ENCODE measurements at regions not wholly inside any gene's neighbourhood (a gene's known extent, or its start where the extent isn't known, plus 50 kb on each side); places are given as distances from the start of the nearest gene placed in this dataset.
"Not testable (repeated sequence)": the region's sequence is repeated elsewhere in the genome, so short reads cannot be mapped to it uniquely, and the experiment has no call there.

DNA sequence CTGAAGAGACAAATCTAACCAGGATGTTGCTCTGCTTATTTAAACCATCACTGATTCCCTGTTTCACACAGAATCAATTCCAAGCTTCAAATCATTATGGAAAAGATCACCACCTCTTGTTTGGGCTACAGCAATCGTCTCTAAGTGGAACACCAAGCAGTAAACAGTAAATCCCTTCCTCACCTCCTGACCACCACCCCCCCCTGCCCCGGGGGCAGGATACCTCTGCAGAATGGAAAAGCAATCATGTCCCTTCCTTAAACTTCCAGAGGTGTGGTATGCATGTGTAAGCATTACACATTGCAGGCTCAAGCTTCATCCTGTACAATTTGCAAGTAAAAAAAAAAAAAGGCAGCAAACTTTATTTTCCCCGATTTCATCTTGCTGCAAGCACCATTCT is 373.8 kb downstream of the NPIPA8 start:
- no peak for DNase-seq (ENCODE audit: low read depth)
- Histone ChIP-seq H3K36me3 (ENCODE audit: control insufficient read depth, insufficient read depth, low read length) (no peaks in the 10 kb centered on the region), H3K27me3 (ENCODE audit: control insufficient read depth, insufficient read depth, low read length) (no peaks in the 10 kb centered on the region), H3K4me3 (ENCODE audit: low read depth, low read length) (no peak overlapping the region)
- TF ChIP-seq, protein P1, sequence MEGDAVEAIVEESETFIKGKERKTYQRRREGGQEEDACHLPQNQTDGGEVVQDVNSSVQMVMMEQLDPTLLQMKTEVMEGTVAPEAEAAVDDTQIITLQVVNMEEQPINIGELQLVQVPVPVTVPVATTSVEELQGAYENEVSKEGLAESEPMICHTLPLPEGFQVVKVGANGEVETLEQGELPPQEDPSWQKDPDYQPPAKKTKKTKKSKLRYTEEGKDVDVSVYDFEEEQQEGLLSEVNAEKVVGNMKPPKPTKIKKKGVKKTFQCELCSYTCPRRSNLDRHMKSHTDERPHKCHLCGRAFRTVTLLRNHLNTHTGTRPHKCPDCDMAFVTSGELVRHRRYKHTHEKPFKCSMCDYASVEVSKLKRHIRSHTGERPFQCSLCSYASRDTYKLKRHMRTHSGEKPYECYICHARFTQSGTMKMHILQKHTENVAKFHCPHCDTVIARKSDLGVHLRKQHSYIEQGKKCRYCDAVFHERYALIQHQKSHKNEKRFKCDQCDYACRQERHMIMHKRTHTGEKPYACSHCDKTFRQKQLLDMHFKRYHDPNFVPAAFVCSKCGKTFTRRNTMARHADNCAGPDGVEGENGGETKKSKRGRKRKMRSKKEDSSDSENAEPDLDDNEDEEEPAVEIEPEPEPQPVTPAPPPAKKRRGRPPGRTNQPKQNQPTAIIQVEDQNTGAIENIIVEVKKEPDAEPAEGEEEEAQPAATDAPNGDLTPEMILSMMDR (IDR thresholded peaks at IDR 0.05; ENCODE audit: insufficient read depth, low read length, poor library complexity, severe bottlenecking): no peak

DNA sequence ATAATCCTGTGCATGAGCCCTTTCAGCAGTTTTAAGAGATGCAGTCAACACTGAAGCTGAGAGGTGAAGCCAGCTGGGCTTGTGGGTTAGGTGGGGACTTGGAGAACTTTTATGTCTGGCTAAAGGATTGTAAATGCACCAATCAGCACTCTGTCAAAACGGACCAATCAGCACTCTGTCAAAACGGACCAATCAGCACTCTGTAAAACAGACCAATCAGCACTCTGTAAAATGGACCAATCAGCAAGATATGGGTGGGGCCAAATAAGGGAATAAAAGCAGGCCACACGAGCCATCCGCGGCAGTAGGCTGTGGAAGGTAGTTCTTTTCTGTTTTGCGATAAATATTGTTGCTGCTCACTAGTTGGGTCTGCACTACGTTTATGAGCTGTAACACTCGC is 374.7 kb downstream of the NPIPA8 start:
- H3K36me3 ChIP-seq (ENCODE audit: control insufficient read depth, insufficient read depth, low read length); H3K4me3 ChIP-seq (ENCODE audit: low read depth, low read length); DNase-seq (ENCODE audit: low read depth); H3K27me3 ChIP-seq (ENCODE audit: control insufficient read depth, insufficient read depth, low read length): not testable (repeated sequence)

DNA sequence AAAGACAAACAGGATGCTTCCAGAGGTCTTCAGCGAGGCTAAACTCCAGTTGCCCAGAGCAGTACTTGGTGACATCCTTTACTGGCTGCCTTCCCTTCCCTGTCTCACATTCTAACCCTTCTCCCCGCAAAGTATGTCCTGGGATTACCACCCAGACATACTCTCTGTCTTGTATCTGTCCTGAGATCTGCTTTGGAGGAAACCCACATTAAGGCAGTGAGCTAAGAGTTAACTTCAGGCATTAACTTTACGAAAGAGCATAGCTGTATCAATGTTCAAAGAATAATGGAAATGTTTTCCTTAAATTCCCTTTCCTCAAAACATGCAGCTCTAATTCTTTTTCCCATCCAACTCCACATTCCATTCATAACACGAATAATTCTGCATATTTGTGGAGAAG is 385.2 kb downstream of the NPIPA8 start:
- no peak for DNase-seq (ENCODE audit: low read depth)
- TF ChIP-seq, protein P1 (IDR thresholded peaks at IDR 0.05; ENCODE audit: insufficient read depth, low read length, poor library complexity, severe bottlenecking): no peak
- H3K36me3 ChIP-seq (ENCODE audit: control insufficient read depth, insufficient read depth, low read length): no peaks in the 10 kb centered on the region
- H3K4me3 ChIP-seq (ENCODE audit: low read depth, low read length): no peak overlapping the region
- no peaks in the 10 kb centered on the region for H3K27me3 ChIP-seq (ENCODE audit: control insufficient read depth, insufficient read depth, low read length)

DNA sequence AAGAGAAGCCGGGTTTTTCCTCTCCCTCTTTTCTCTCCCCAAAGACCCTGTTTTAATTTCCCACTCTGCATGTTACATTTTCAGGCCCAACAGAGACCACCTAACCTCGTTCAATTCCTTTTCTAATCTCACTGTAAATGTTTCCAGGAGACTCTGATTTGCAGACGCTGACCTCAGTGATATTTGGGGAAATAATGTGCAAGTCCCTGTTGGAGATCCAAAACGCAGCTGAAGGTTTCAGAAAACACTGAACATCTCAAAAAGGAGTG is 386.6 kb downstream of the NPIPA8 start:
- TF ChIP-seq, protein P1 (IDR thresholded peaks at IDR 0.05; ENCODE audit: insufficient read depth, low read length, poor library complexity, severe bottlenecking): no peak
- Histone ChIP-seq H3K27me3 (ENCODE audit: control insufficient read depth, insufficient read depth, low read length) (no peaks in the 10 kb centered on the region), H3K36me3 (ENCODE audit: control insufficient read depth, insufficient read depth, low read length) (no peaks in the 10 kb centered on the region), H3K4me3 (ENCODE audit: low read depth, low read length) (no peak overlapping the region)
- DNase-seq (ENCODE audit: low read depth): no peak

DNA sequence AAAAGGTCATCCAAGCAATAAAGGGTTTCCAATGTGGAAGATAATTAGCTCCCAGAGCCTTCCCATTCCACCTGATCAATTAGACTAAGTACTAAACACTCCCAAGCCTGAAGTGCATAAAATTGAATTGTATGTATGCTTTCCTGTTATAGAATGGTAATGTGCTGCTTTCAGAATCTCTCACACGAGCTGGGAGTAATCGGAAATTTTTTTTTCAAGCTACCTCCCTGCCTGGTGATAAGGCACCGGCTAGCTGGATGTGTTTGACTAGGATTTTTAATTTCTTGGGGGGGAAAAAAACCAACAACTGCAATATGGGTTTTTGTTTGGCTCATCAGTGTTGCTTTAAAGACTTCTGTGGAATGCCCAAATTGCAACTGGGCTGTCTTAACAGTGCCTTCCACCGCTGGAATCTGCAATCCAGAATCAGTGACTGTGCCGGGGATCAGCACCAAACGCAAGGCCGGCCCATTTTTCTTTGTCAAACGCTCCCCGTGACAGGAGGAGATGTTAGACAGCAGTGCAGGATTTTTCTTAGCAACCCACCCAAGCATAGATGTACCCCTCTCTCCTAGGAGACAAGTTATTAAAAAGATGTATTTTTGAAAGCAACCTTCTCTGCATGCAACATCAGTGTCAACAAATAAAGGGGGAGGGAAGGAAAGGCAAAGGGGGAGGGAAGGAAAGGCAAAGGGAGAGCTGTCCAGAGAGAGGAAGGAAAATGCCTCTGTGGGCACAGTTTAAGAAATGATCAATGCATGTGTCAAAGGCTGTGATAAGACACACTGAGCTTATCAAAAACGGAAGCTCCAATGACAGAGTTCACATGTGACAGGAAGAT is 387.2 kb downstream of the NPIPA8 start:
- H3K36me3 ChIP-seq (ENCODE audit: control insufficient read depth, insufficient read depth, low read length): no peaks in the 10 kb centered on the region

DNA sequence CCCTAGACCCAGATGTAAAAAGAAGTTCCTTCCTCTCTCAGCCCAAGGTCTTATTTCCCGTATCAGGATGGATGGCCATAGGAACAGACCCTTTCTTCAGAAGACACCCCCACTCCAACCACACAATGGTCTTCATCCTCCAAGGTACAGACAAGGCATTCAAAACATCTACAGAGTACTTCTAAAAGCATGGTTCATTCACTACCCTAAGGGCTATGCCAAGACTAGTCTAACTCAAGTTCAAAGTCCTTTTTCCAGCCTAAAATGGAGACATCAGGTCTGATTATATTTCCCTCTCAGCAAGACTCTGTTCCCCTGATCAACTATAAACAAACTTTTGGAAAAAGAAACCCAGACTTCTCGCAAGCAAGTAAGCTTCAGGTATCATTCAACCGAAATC is 388.9 kb downstream of the NPIPA8 start:
- TF ChIP-seq, protein P1 (IDR thresholded peaks at IDR 0.05; ENCODE audit: insufficient read depth, low read length, poor library complexity, severe bottlenecking): no peak
- H3K36me3 ChIP-seq (ENCODE audit: control insufficient read depth, insufficient read depth, low read length): no peaks in the 10 kb centered on the region
- DNase-seq (ENCODE audit: low read depth): no peak
- no peak overlapping the region for H3K4me3 ChIP-seq (ENCODE audit: low read depth, low read length)
- no peaks in the 10 kb centered on the region for H3K27me3 ChIP-seq (ENCODE audit: control insufficient read depth, insufficient read depth, low read length)

More for the DNA sequence above, 387.2 kb downstream of the NPIPA8 start:
- no peak for DNase-seq (ENCODE audit: low read depth)
- no peaks in the 10 kb centered on the region for H3K27me3 ChIP-seq (ENCODE audit: control insufficient read depth, insufficient read depth, low read length)
- no peak overlapping the region for H3K4me3 ChIP-seq (ENCODE audit: low read depth, low read length)
- TF ChIP-seq, protein P1 (IDR thresholded peaks at IDR 0.05; ENCODE audit: insufficient read depth, low read length, poor library complexity, severe bottlenecking): no peak
